Cardiac muscle cell (in vitro differentiated cells and primary cell): ENCODE measurements at regions not wholly inside any gene's neighbourhood (a gene's known extent, or its start where the extent isn't known, plus 50 kb on each side); places are given as distances from the start of the nearest gene placed in this dataset.

Experiments
- DNase-seq, 2 donors: peaks; one replicate each; pipeline versions ENCODE4 v3.0.0 to v3.0.0-alpha.2; 2010 to 2017; ENCODE audit warnings: low read depth in 1 of 2, low spot score in 1 of 2
- H3K27ac ChIP-seq: fragments of 200-600 bp; sonication (generic); 2 replicates; pipeline ENCODE4 v1.5.1; 2016
- H3K27me3 ChIP-seq: fragments of 200-600 bp; sonication (generic); 2 replicates; pipeline ENCODE4 v1.6.0; 2016; ENCODE audit warnings: control low read depth
- H3K36me3 ChIP-seq: fragments of 200-600 bp; sonication (generic); 2 replicates; pipeline ENCODE4 v1.5.1; 2016; ENCODE audit warnings: control low read depth
- H3K4me1 ChIP-seq: fragments of 200-600 bp; sonication (generic); 2 replicates; pipeline ENCODE4 v1.8.1; 2017; ENCODE audit warnings: low read depth, mild to moderate bottlenecking, mixed run types
- H3K4me3 ChIP-seq: fragments of 200-600 bp; sonication (generic); 2 replicates; pipeline ENCODE4 v1.5.1; 2016; ENCODE audit warnings: mild to moderate bottlenecking
- H3K9me3 ChIP-seq: fragments of 200-600 bp; sonication (generic); 2 replicates; pipeline ENCODE4 v1.5.1; 2017; ENCODE audit warnings: low read depth, mild to moderate bottlenecking, control low read depth
- TF ChIP-seq, protein P1 (sequence below): IDR thresholded peaks from 2 replicates; pipeline ENCODE4 v1.5.1; 2012; ENCODE audit warnings: low read depth, mild to moderate bottlenecking, low read length

- no peaks in the 10 kb centered on the region for H3K27me3 ChIP-seq
- no peaks in the 10 kb centered on the region for H3K36me3 ChIP-seq
- H3K4me3 ChIP-seq = no peak overlapping the region
- H3K4me1 ChIP-seq = peaks cover 6% of the 10 kb centered on the region
- DNase-seq = no peak
- TF ChIP-seq, protein P1, sequence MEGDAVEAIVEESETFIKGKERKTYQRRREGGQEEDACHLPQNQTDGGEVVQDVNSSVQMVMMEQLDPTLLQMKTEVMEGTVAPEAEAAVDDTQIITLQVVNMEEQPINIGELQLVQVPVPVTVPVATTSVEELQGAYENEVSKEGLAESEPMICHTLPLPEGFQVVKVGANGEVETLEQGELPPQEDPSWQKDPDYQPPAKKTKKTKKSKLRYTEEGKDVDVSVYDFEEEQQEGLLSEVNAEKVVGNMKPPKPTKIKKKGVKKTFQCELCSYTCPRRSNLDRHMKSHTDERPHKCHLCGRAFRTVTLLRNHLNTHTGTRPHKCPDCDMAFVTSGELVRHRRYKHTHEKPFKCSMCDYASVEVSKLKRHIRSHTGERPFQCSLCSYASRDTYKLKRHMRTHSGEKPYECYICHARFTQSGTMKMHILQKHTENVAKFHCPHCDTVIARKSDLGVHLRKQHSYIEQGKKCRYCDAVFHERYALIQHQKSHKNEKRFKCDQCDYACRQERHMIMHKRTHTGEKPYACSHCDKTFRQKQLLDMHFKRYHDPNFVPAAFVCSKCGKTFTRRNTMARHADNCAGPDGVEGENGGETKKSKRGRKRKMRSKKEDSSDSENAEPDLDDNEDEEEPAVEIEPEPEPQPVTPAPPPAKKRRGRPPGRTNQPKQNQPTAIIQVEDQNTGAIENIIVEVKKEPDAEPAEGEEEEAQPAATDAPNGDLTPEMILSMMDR = no peak
- H3K27ac ChIP-seq = no peak overlapping the region
- no peaks in the 10 kb centered on the region for H3K9me3 ChIP-seq
Observed at GRCh38 chr2:188000189-188000588, 291.5 kb upstream of the GULP1 start.

DNA sequence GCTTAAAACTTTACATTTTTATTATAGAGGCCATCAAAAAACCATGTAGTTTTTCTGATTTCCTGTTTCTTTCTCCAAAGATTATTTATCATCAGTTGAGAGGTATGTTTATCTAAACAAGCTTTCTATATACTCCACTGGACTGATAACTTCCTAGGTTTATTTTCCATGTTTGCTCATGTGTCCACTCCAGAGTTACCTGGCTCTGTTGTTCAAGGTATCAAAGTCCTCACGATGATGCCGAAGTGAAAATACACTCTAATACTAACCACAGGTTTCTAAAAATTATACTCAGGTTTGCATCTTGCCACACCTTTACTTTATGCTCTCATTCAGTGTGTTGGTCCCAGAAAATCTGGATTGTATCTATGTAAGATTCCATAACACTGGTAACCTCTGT, 287.9 kb upstream of the GULP1 start:
- H3K4me1 ChIP-seq = no peaks in the 10 kb centered on the region
- no peak overlapping the region for H3K27ac ChIP-seq
- H3K4me3 ChIP-seq = no peak overlapping the region
- H3K27me3 ChIP-seq = no peaks in the 10 kb centered on the region
- H3K36me3 ChIP-seq = no peaks in the 10 kb centered on the region
- TF ChIP-seq, protein P1 = no peak
- no peaks in the 10 kb centered on the region for H3K9me3 ChIP-seq
- DNase-seq = no peak

DNA sequence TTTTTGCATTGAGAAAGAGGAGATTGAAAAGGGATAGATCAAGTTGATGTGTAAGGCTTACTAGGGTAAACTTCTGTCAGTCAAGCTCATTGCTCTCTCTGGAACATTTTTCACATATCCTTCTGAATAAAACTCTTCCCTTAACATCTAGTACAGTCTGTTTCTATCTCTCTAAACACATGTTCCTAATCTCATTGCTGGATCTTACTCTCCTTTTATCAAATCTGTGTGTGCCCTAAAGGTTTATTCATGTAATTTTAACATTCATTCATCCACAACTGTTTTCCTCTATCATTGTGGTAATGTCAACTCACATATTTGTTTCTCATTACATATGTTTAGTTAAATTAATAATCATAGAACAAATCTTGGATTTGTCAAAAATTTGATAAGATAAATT, 277.9 kb upstream of the GULP1 start:
- Histone ChIP-seq H3K27ac (no peak overlapping the region), H3K36me3 (no peaks in the 10 kb centered on the region), H3K27me3 (no peaks in the 10 kb centered on the region), H3K4me3 (no peak overlapping the region), H3K9me3 (no peaks in the 10 kb centered on the region), H3K4me1 (no peaks in the 10 kb centered on the region)
- no peak for DNase-seq
- TF ChIP-seq, protein P1 = no peak

DNA sequence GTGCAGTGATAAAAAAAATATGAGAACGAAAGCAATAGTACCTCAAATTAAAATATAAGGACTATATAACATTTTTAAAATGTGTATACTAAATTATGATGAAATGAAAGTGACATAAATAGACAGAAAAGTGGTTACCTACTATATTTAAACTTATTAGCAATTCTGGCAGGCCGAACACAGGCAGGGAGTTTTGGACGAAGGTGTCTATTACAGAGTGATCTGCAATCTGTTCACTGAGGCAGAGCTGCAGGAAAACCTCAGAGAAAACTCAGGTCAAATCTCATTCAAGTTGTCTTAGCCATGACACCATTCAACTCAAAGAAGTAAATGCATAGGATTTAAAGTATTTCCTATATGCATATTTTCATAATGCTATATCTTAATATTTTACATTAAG, 274.8 kb upstream of the GULP1 start:
- Histone ChIP-seq H3K27ac (no peak overlapping the region), H3K27me3 (no peaks in the 10 kb centered on the region), H3K36me3 (no peaks in the 10 kb centered on the region), H3K4me3 (no peak overlapping the region), H3K9me3 (no peaks in the 10 kb centered on the region), H3K4me1 (no peaks in the 10 kb centered on the region)
- no peak for DNase-seq
- TF ChIP-seq, protein P1 = no peak

GRCh38 chr2:188022389-188022788, 269.3 kb upstream of the GULP1 start:
- no peaks in the 10 kb centered on the region for H3K9me3 ChIP-seq

More at GRCh38 chr2:188022389-188022788, 269.3 kb upstream of the GULP1 start:
- DNase-seq = no peak
- Histone ChIP-seq H3K27me3 (no peaks in the 10 kb centered on the region), H3K4me3 (no peak overlapping the region), H3K36me3 (no peaks in the 10 kb centered on the region), H3K27ac (no peak overlapping the region), H3K4me1 (no peaks in the 10 kb centered on the region)
- TF ChIP-seq, protein P1 = no peak
